ENCODE measurements at regions not wholly inside any gene's neighbourhood (a gene's known extent, or its start where the extent isn't known, plus 50 kb on each side); places are given as distances from the start of the nearest gene placed in this dataset.
"Not testable (repeated sequence)": the region's sequence is repeated elsewhere in the genome, so short reads cannot be mapped to it uniquely, and the experiment has no call there.

GRCh38 chr12:119931402-119931801 lies 54.3 kb upstream of the CIT start:
- DNase-seq = no peak

DNA sequence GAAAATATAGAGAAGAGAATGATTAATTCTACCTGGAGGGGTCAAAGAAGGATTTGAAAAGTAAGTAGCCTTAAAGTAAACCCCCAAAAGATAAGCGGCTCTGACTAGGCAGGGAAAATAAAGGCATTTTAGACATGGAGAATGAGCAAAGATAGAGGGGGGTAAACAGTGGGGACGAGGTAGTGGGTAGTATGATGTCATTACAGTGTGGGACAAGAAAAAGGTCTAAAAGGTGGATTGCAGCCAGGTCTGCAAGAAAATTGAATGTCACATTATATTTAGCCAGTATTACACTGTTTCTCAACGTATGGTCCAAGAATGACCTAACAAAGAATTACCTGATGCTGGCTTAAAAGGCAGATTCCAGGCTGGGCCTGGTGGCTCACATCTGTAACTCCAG lies 55.8 kb upstream of the CIT start:
- no peak for DNase-seq

GRCh38 chr12:119934780-119935179 lies 54.3 kb upstream of the BICDL1 start:
- DNase-seq = not testable (repeated sequence)

DNA sequence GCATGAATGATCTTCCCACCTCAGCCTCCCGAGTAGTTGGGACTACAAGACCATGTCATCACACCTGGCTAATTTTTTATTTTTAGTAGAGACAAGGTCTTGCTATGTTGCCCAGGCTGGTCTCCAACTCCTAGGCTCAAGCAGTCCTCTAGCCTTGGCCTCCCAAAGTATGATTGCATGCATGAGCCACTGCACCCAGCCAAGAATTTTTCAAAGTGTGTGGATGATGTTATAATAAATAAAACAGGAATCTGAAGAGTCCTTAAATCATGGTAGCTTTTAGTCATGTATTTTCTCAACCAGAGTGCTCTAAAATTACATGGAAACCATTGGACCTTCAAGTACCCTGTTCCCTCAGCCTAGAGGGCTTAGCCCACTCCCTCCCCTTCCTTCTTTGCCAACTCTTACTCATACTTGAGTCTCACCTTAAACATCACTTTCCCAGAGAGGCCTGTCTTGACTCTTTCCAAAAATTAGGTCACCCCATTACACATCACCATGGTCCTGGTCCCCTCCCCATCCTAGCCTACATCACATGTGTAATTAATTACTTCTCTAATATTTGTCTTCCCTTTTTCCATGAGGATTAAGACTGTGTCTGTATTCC lies 52.2 kb upstream of the BICDL1 start:
- no peak for DNase-seq

DNA sequence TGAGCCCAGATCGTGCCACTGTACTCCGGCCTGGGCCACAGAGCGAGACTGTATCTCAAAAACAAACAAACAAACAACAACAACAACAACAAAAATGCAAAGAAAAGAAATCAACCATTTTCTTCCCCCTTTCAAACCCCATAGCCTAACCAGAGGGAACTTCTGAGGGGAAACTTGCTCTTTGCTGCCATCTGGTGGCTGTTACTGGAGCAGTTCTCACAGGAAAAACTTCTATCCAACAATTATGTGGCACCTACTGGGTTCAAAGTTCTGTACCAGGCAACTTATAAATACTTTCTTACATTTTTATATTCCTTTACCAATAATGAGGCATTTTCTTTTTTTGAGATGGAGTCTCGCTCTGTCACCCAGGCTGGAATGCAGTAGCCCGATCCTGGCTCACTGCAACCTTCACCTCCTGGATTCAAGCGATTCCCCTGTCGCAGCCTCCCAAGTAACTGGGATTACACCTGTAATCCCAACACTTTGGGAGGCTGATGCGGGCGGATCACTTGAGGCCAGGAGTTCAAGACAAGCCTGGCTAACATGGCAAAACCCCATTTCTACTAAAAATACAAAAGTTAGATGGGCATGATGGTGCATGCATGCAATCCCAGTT lies 50.9 kb upstream of the BICDL1 start:
- peak; percentile 74 for DNase-seq

All from activated CD4-positive, alpha-beta T cell treated with anti-CD3 and anti-CD28 coated beads, Interleukin-2, Interleukin-6, amounts not matched to agents 100 ng/mL and 50 ng/mL, durations not matched to agents 16 hours and 8 hours (primary cell).